ENCODE measurements at regions not wholly inside any gene's neighbourhood (a gene's known extent, or its start where the extent isn't known, plus 50 kb on each side); places are given as distances from the start of the nearest gene placed in this dataset.

- TF ChIP-seq, protein P1, sequence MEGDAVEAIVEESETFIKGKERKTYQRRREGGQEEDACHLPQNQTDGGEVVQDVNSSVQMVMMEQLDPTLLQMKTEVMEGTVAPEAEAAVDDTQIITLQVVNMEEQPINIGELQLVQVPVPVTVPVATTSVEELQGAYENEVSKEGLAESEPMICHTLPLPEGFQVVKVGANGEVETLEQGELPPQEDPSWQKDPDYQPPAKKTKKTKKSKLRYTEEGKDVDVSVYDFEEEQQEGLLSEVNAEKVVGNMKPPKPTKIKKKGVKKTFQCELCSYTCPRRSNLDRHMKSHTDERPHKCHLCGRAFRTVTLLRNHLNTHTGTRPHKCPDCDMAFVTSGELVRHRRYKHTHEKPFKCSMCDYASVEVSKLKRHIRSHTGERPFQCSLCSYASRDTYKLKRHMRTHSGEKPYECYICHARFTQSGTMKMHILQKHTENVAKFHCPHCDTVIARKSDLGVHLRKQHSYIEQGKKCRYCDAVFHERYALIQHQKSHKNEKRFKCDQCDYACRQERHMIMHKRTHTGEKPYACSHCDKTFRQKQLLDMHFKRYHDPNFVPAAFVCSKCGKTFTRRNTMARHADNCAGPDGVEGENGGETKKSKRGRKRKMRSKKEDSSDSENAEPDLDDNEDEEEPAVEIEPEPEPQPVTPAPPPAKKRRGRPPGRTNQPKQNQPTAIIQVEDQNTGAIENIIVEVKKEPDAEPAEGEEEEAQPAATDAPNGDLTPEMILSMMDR (IDR thresholded peaks at IDR 0.05; ENCODE audit: control insufficient read depth, insufficient read depth, low read depth, low read length, missing control alignments) = no peak
- H3K4me3 ChIP-seq (ENCODE audit: control insufficient read depth, low read depth, low read length) = no peak overlapping the region
- DNase-seq (ENCODE audit: low read depth) = no peak
These were observed 238.5 kb downstream of the GALR1 start for GRCh38 chr18:77487951-77488740.

DNA sequence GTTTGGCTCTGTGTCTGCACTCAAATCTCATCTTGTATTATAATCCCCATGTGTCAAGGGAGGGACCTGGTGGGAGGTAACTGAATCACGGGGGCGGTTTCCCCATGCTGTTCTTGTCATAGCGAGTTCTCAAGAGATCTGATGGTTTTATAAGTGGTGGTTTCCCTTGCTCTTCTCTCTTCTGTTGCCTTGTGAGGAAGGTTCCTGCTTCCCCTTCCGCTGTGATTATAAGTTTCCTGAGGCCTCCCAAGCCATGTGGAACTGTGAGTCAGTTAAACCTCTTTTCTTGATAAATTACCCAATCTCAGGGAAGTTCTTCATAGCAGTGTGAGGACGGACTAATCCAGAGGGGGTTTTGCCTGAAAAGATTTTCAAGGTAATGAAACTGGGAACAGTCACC, 245.4 kb downstream of the GALR1 start:
- H3K4me3 ChIP-seq (ENCODE audit: control insufficient read depth, low read depth, low read length) = no peak overlapping the region
- TF ChIP-seq, protein P1 (IDR thresholded peaks at IDR 0.05; ENCODE audit: control insufficient read depth, insufficient read depth, low read depth, low read length, missing control alignments) = no peak
- no peak for DNase-seq (ENCODE audit: low read depth)

DNA sequence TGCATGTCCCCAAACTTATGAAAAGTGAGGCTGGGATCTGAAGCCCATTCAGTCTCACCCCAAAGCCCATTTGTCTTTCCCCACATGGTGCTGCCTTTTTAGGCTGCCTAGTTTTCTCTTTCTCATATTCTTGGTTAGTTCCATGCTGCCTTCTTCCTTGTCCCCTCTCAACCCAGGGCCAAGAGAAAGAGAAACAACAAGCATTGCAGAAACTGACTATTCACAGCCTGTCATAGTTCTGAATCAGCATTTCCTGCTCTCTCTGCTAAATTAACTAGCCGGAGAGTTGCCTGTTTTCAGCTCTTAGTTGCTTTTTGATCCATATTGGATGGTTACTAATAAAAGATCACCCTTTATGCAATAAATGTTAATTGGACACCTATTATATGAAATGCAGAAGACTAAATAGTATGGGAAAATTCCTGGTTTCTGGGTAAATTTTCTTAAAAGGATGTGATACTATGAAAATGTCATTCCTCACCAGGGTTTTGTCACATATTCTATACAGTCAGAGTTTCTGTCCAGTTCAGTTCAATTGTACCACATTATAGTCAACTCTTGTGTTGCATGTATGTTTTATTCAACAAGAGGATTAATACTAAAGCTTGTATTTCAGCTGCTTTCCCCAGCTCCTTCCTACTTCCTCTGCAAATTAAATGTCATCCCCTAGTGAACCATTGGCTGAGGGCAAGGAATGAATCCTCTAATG, 246.5 kb downstream of the GALR1 start:
- H3K4me3 ChIP-seq (ENCODE audit: control insufficient read depth, low read depth, low read length) = no peak overlapping the region
- no peak for DNase-seq (ENCODE audit: low read depth)
- TF ChIP-seq, protein P1 (IDR thresholded peaks at IDR 0.05; ENCODE audit: control insufficient read depth, insufficient read depth, low read depth, low read length, missing control alignments) = no peak

GRCh38 chr18:77501266-77501665, 251.6 kb downstream of the GALR1 start:
- H3K4me3 ChIP-seq (ENCODE audit: control insufficient read depth, low read depth, low read length) = no peak overlapping the region
- no peak for DNase-seq (ENCODE audit: low read depth)
- TF ChIP-seq, protein P1 (IDR thresholded peaks at IDR 0.05; ENCODE audit: control insufficient read depth, insufficient read depth, low read depth, low read length, missing control alignments) = no peak

GRCh38 chr18:77505499-77505898, 255.9 kb downstream of the GALR1 start:
- H3K4me3 ChIP-seq (ENCODE audit: control insufficient read depth, low read depth, low read length) = no peak overlapping the region
- DNase-seq (ENCODE audit: low read depth) = no peak
- TF ChIP-seq, protein P1 (IDR thresholded peaks at IDR 0.05; ENCODE audit: control insufficient read depth, insufficient read depth, low read depth, low read length, missing control alignments) = no peak

GRCh38 chr18:77512152-77512551, 262.5 kb downstream of the GALR1 start:
- no peak overlapping the region for H3K4me3 ChIP-seq (ENCODE audit: control insufficient read depth, low read depth, low read length)
- TF ChIP-seq, protein P1 (IDR thresholded peaks at IDR 0.05; ENCODE audit: control insufficient read depth, insufficient read depth, low read depth, low read length, missing control alignments) = no peak
- no peak for DNase-seq (ENCODE audit: low read depth)

Measured in AG09309 (cell line).